Ovary (tissue), 7 donors: ENCODE measurements at regions not wholly inside any gene's neighbourhood (a gene's known extent, or its start where the extent isn't known, plus 50 kb on each side); places are given as distances from the start of the nearest gene placed in this dataset.

Source experiments
- DNase-seq, 5 donors: peaks; one replicate each; pipeline ENCODE4 v3.0.0-alpha.2; 2019 to 2020
- H3K27ac ChIP-seq, 2 donors: fragments of 200-600 bp; one replicate each; pipeline versions ENCODE4 v1.5.1 to v1.8.0; 2019 to 2022
- H3K27me3 ChIP-seq: fragments of 200-600 bp; one replicate; pipeline ENCODE4 v1.8.0; 2022
- H3K36me3 ChIP-seq: fragments of 200-600 bp; sonication (generic); one replicate; pipeline ENCODE4 v1.5.1; 2019
- H3K4me1 ChIP-seq: one replicate; pipeline ENCODE4 v1.8.1; 2013; ENCODE audit warnings: mild to moderate bottlenecking, moderate library complexity; ENCODE audit not compliant: insufficient read depth
- H3K4me3 ChIP-seq: fragments of 200-600 bp; sonication (generic); one replicate; pipeline ENCODE4 v1.5.1; 2017
- H3K9me3 ChIP-seq, 2 donors: fragments of 200-600 bp in 1 of 2; sonication (generic) in 1 of 2; one replicate each; pipeline versions ENCODE4 v1.5.1 to v1.8.1; 2013 to 2019; ENCODE audit warnings: mild to moderate bottlenecking in 1 of 2, moderate library complexity in 1 of 2
- CTCF ChIP-seq, 3 donors: fragments of 450-650 bp in 2 of 3; fragments of 200-600 bp in 1 of 3; IDR thresholded peaks; one replicate each; pipeline versions ENCODE4 v1.5.1 to v1.8.0; 2016 to 2022; ENCODE audit warnings: antibody characterized with exemption in 3 of 3, mild to moderate bottlenecking in 1 of 3
- EP300 ChIP-seq: sonication (generic); formaldehyde crosslinking; IDR thresholded peaks from one replicate; pipeline ENCODE4 v1.6.1; 2017; ENCODE audit warnings: antibody characterized with exemption
- POLR2A ChIP-seq: fragments of 450-650 bp; IDR thresholded peaks from one replicate; pipeline ENCODE4 v1.6.1; 2017; ENCODE audit warnings: antibody characterized with exemption, mild to moderate bottlenecking, moderate library complexity
- WGBS, 3 donors: extraction: QIAGEN DNeasy Blood & Tissue Kit in 1 of 3; methylation state at CpG; one replicate each; pipeline versions ENCODE4 v1.1.5 to v1.1.7; 2013 to 2017; 5-methylcytosine and 5-hydroxymethylcytosine counted together
- intact Hi-C, 4 donors: fragments of 100-400 bp; cut with DNase I; formaldehyde crosslinking; loops; one replicate each; pipeline versions ENCODE4 v1.11.0 to v1.15.1; 2022 to 2023
- donor health status: DM: no; HTN: no; CAD: no; lungs with moderate emphysema.
- donor health status: DM: no; HTN: no; CAD: no.
- donor health status: Bipolar disorder and iron deficiency.
- donor health status: DM: no; HTN: no; CAD: no.
- donor health status: DM: yes; HTN: yes; CAD: no.

- H3K9me3 ChIP-seq: no peaks in the 10 kb centered on the region
- 72 to 77% (median 72%) methylated on average over 8 of the region's 8 CpGs for WGBS, 3 donors
- no peaks in the 10 kb centered on the region for H3K36me3 ChIP-seq
- H3K27ac ChIP-seq: no peak overlapping the region
- peak in 2 of 5 donors; percentile 9 to 32 for DNase-seq
- intact Hi-C loops: no loop called here
- TF ChIP-seq EP300 (no peak), POLR2A (no peak), CTCF (IDR thresholded peaks at IDR 0.05) (no peak)
- no peaks in the 10 kb centered on the region for H3K27me3 ChIP-seq
- H3K4me1 ChIP-seq: no peaks in the 10 kb centered on the region
- no peak overlapping the region for H3K4me3 ChIP-seq
These were observed 274.9 kb downstream of the GADD45G start for GRCh38 chr9:89879701-89880100.

DNA sequence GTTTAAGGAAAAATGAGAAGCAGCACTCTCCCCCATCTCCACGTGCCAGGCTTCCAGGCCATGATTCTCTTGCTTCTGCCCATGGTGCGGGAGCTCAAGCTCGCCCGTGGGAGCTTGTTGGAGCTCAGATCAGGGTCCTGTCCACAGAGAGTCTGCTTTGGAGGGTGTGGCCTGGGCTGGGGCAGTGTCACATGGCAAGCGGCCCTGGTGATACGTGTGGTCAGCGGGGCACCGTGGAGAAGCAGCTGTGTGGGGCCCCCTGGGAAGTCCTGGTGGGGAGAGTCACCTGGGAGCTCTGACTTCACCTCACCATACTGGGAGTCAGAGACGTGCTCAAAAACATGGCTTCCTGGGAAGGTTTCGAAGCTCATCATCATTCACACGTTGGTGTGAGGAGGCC is 275.3 kb downstream of the GADD45G start:
- Histone ChIP-seq H3K36me3 (no peaks in the 10 kb centered on the region), H3K27me3 (no peaks in the 10 kb centered on the region), H3K4me3 (no peak overlapping the region), H3K4me1 (no peaks in the 10 kb centered on the region), H3K27ac (no peak overlapping the region), H3K9me3 (no peaks in the 10 kb centered on the region)
- intact Hi-C loops: no loop called here
- peak in 2 of 5 donors; percentile 11 to 13 for DNase-seq
- 91 to 94% (median 93%) methylated on average over 11 of the region's 11 CpGs for WGBS, 3 donors
- no peak for TF ChIP-seq EP300
- no peak for TF ChIP-seq POLR2A
- no peak for TF ChIP-seq CTCF (IDR thresholded peaks at IDR 0.05)

GRCh38 chr9:89880721-89881120 is 275.9 kb downstream of the GADD45G start:
- Histone ChIP-seq H3K36me3 (no peaks in the 10 kb centered on the region), H3K27me3 (no peaks in the 10 kb centered on the region), H3K4me1 (no peaks in the 10 kb centered on the region), H3K9me3 (no peaks in the 10 kb centered on the region), H3K27ac (no peak overlapping the region), H3K4me3 (no peak overlapping the region)
- 72 to 88% (median 75%) methylated on average over 5 of the region's 5 CpGs for WGBS, 3 donors
- intact Hi-C loops: no loop called here
- no peak for TF ChIP-seq EP300
- no peak for TF ChIP-seq CTCF (IDR thresholded peaks at IDR 0.05)
- TF ChIP-seq POLR2A: no peak
- peak in 2 of 5 donors; percentile 6 for DNase-seq

GRCh38 chr9:89881431-89881830 is 276.6 kb downstream of the GADD45G start:
- no peak overlapping the region for H3K4me3 ChIP-seq
- WGBS, 3 donors: 91 to 100% (median 91%) methylated on average over 1 of the region's 1 CpG
- no peaks in the 10 kb centered on the region for H3K27me3 ChIP-seq
- H3K9me3 ChIP-seq: no peaks in the 10 kb centered on the region
- no peak for DNase-seq
- intact Hi-C loops: no loop called here
- no peak overlapping the region for H3K27ac ChIP-seq
- H3K36me3 ChIP-seq: no peaks in the 10 kb centered on the region
- TF ChIP-seq CTCF (IDR thresholded peaks at IDR 0.05) (no peak), POLR2A (no peak), EP300 (no peak)
- no peaks in the 10 kb centered on the region for H3K4me1 ChIP-seq
